ENCODE measurements at regions not wholly inside any gene's neighbourhood (a gene's known extent, or its start where the extent isn't known, plus 50 kb on each side); places are given as distances from the start of the nearest gene placed in this dataset.

DNA sequence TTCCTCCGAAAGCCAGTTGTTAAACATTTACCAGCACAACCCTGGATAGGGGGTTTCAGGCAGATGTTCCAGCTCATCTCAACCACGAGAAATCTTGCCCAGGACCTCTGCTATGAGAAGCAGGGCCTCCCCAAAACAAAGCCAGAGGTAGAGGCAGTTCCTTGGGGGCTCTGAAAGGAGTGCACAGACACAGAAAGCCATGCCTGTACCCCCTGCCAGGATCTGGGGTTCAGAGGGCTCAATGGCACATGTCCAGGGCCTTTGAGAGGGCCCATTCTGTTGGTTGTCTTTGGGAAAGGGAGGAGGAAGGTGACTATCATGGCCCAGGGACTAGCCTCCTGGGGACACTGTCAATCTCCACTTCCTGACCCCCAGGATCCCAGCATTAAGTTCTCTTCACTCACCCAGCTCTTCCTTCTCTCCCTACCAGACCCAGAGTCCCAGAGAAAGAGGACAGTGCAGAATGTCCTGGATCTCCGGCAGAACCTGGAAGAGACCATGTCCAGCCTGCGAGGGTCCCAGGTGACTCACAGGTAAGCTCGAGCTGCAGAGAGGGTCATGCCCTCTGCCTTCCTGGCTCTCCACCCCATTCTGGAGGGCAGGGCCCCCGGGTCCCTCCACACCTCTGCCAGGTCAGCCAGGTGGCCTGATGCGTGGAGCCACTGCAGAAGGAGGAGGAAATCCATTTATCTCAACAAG, 116.4 kb upstream of the IPO9 start:
- Histone ChIP-seq H3K23ac (ENCODE audit: low read length) (no peak overlapping the region), H4K91ac (ENCODE audit: low read depth, low read length) (peak overlapping the region; percentile 46)

DNA sequence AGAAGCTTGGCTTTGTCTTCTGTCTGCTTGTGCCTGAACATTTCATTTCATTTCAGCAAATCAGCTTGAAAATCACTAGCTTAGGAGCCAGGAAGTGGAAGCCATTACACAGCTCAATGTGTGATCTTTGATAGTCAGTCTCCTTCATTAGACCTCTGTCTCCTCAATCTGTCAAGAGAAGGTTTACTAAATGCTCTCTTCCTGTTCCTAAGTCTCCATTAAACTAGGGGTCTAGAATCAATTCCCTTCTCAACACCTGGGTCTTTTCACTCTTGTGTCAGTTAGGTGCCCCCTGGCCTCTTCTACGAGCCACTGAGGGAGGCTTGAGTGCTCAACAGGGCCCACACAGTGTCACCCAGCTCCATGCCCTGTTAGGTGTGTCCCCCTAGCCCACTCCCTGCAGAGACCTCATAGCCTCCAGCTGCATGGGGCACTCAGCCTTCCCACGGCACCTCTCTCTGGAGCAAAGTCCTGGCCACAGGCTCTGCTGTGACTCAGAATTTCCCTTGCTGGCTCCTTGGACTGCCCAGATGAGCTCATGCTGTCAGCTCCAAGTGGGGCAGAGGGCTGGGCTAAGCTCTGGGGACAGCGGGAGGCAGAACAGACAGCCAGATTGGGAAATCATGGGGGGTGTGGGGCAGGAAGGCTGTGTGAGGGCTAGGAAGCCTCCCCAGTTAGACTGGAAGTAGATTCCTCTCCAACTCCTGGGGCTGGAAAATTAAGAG, 115.7 kb upstream of the IPO9 start:
- no CpG with 5 or more reads among the region's 3 CpGs for WGBS (ENCODE audit: extremely low coverage, insufficient coverage, insufficient read length)
- DNase-seq, result peak; percentile 98

More for the DNA sequence above, 116.4 kb upstream of the IPO9 start:
- Histone ChIP-seq H3K18ac (ENCODE audit: low read length) (peak overlapping the region; percentile 50), H2BK120ac (ENCODE audit: insufficient read depth, low read length, poor library complexity) (peak overlapping the region; percentile 67), H2AK5ac (ENCODE audit: low read length) (peak overlapping the region; percentile 56), H3K79me2 (ENCODE audit: control insufficient read depth, insufficient read depth, low read length, poor library complexity) (no peaks in the 10 kb centered on the region), H3K4me3 (ENCODE audit: low read depth, low read length) (no peak overlapping the region), H3K79me1 (ENCODE audit: low read length) (peaks cover 13% of the 10 kb centered on the region), H3K9ac (ENCODE audit: low read length) (no peak overlapping the region), H2BK12ac (ENCODE audit: low read length) (peak overlapping the region; percentile 67), H2BK5ac (ENCODE audit: low read depth, low read length, poor library complexity) (peak overlapping the region; percentile 36), H3K4me1 (ENCODE audit: control insufficient read depth in 1 of 2, insufficient read depth in 2 of 2, low read length in 2 of 2) (peaks cover 26 to 32% of the 10 kb centered on the region in 2 experiments), H3K9me3 (ENCODE audit: insufficient read depth, low read depth, low read length) (peaks cover 3% of the 10 kb centered on the region), H3K27ac (ENCODE audit: low read depth, low read length) (peak overlapping the region; percentile 62), H2AFZ (ENCODE audit: insufficient read depth, low read length, poor library complexity) (peak overlapping the region; percentile 46), H3K4ac (ENCODE audit: low read depth, low read length) (no peak overlapping the region), H3K27me3 (ENCODE audit: insufficient read depth, low read length) (no peaks in the 10 kb centered on the region), H3K14ac (ENCODE audit: low read length) (peak overlapping the region; percentile 73), H4K8ac (ENCODE audit: low read depth, low read length) (no peak overlapping the region), H3K4me2 (ENCODE audit: low read length) (no peak overlapping the region), H3K36me3 (ENCODE audit: control insufficient read depth in 1 of 2, insufficient read depth in 2 of 2, low read length in 2 of 2) (peaks cover 22 to 32% of the 10 kb centered on the region in 2 experiments), H4K12ac (ENCODE audit: low read depth, low read length) (peak overlapping the region; percentile 14)
- WGBS (ENCODE audit: extremely low coverage, insufficient coverage, insufficient read length), result no CpG with 5 or more reads among the region's 7 CpGs
- no peak for DNase-seq

DNA sequence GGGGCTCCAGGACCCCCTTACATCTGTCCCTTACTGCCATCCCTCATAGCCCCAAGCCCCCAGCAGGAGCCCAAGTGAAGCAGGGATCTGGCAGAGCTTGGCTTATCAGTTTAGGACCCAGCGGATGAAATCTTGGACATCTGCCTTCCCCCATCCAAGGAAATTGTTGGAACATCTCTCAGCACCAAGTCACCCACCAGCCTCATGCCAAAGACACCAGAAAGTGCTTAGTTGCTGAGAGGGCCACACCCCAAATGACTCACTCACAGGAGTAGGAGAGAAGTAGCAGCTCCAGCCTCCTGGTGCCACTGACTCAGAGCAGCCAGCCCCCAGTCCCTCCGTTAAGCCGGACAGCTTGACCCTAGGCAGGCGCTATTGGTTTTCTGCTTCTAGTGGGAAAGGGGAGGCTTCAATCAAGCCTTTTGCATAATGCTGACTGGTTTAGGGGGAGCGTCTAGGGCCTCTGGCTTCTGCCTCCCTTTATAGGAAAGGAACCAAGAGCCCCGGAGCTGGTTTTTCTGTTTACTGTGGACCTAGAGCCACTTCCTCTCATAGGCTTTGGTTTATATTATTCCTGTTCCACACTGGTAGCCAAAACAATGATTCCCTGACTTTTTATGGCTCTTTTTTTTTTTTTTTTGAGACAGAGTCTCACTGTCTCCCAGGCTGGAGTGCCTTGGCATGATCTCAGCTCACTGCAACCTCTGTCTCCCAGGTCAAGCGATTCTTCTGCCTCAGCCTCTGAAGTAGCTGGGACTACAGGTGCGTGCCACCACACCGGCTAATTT, 114.2 kb upstream of the IPO9 start:
- no CpG with 5 or more reads among the region's 9 CpGs for WGBS (ENCODE audit: extremely low coverage, insufficient coverage, insufficient read length)
- H2BK120ac ChIP-seq (ENCODE audit: insufficient read depth, low read length, poor library complexity), result peak overlapping the region; percentile 55
- H2BK5ac ChIP-seq (ENCODE audit: low read depth, low read length, poor library complexity), result peak overlapping the region; percentile 49
- H3K4me3 ChIP-seq (ENCODE audit: low read depth, low read length), result no peak overlapping the region
- H3K79me2 ChIP-seq (ENCODE audit: control insufficient read depth, insufficient read depth, low read length, poor library complexity), result no peaks in the 10 kb centered on the region
- peaks cover 7% of the 10 kb centered on the region for H3K9me3 ChIP-seq (ENCODE audit: insufficient read depth, low read depth, low read length)
- H2BK12ac ChIP-seq (ENCODE audit: low read length), result peak overlapping the region; percentile 37
- peak overlapping the region; percentile 19 for H3K4ac ChIP-seq (ENCODE audit: low read depth, low read length)
- H3K23ac ChIP-seq (ENCODE audit: low read length), result no peak overlapping the region
- H3K36me3 ChIP-seq (ENCODE audit: control insufficient read depth in 1 of 2, insufficient read depth in 2 of 2, low read length in 2 of 2), result peaks cover 29 to 38% of the 10 kb centered on the region in 2 experiments
- no peak overlapping the region for H4K12ac ChIP-seq (ENCODE audit: low read depth, low read length)
- peak overlapping the region; percentile 66 for H3K14ac ChIP-seq (ENCODE audit: low read length)
- peak overlapping the region; percentile 11 for H3K4me2 ChIP-seq (ENCODE audit: low read length)
- no peak overlapping the region for H2AFZ ChIP-seq (ENCODE audit: insufficient read depth, low read length, poor library complexity)
- H2AK5ac ChIP-seq (ENCODE audit: low read length), result peak overlapping the region; percentile 59
- H3K9ac ChIP-seq (ENCODE audit: low read length), result no peak overlapping the region
- peak overlapping the region; percentile 60 for H4K8ac ChIP-seq (ENCODE audit: low read depth, low read length)
- peak overlapping the region; percentile 50 for H4K91ac ChIP-seq (ENCODE audit: low read depth, low read length)
- no peaks in the 10 kb centered on the region for H3K27me3 ChIP-seq (ENCODE audit: insufficient read depth, low read length)
- DNase-seq, result peak; percentile 97 to 98
- H3K79me1 ChIP-seq (ENCODE audit: low read length), result peaks cover 13% of the 10 kb centered on the region
- peaks cover 28 to 37% of the 10 kb centered on the region in 2 experiments for H3K4me1 ChIP-seq (ENCODE audit: control insufficient read depth in 1 of 2, insufficient read depth in 2 of 2, low read length in 2 of 2)
- peak overlapping the region; percentile 56 for H3K18ac ChIP-seq (ENCODE audit: low read length)
- peak overlapping the region; percentile 81 for H3K27ac ChIP-seq (ENCODE audit: low read depth, low read length)

More for the DNA sequence above, 115.7 kb upstream of the IPO9 start:
- H3K27me3 ChIP-seq (ENCODE audit: insufficient read depth, low read length), result no peaks in the 10 kb centered on the region
- no peak overlapping the region for H4K8ac ChIP-seq (ENCODE audit: low read depth, low read length)
- H2BK120ac ChIP-seq (ENCODE audit: insufficient read depth, low read length, poor library complexity), result peak overlapping the region; percentile 67
- peak overlapping the region; percentile 73 for H3K14ac ChIP-seq (ENCODE audit: low read length)
- H3K9me3 ChIP-seq (ENCODE audit: insufficient read depth, low read depth, low read length), result peaks cover 5% of the 10 kb centered on the region
- peak overlapping the region; percentile 67 for H2BK12ac ChIP-seq (ENCODE audit: low read length)
- H3K4me1 ChIP-seq (ENCODE audit: control insufficient read depth in 1 of 2, insufficient read depth in 2 of 2, low read length in 2 of 2), result peaks cover 26 to 32% of the 10 kb centered on the region in 2 experiments
- H3K4me3 ChIP-seq (ENCODE audit: low read depth, low read length), result peak overlapping the region; percentile 26
- H3K9ac ChIP-seq (ENCODE audit: low read length), result no peak overlapping the region
- peak overlapping the region; percentile 49 for H2BK5ac ChIP-seq (ENCODE audit: low read depth, low read length, poor library complexity)
- H3K79me1 ChIP-seq (ENCODE audit: low read length), result peaks cover 13% of the 10 kb centered on the region
- H3K36me3 ChIP-seq (ENCODE audit: control insufficient read depth in 1 of 2, insufficient read depth in 2 of 2, low read length in 2 of 2), result peaks cover 28 to 32% of the 10 kb centered on the region in 2 experiments
- H2AK5ac ChIP-seq (ENCODE audit: low read length), result no peak overlapping the region
- peak overlapping the region; percentile 81 for H3K27ac ChIP-seq (ENCODE audit: low read depth, low read length)
- H3K23ac ChIP-seq (ENCODE audit: low read length), result no peak overlapping the region
- peak overlapping the region; percentile 7 for H3K4me2 ChIP-seq (ENCODE audit: low read length)
- H2AFZ ChIP-seq (ENCODE audit: insufficient read depth, low read length, poor library complexity), result no peak overlapping the region
- H3K4ac ChIP-seq (ENCODE audit: low read depth, low read length), result no peak overlapping the region
- peak overlapping the region; percentile 49 for H4K91ac ChIP-seq (ENCODE audit: low read depth, low read length)
- H3K79me2 ChIP-seq (ENCODE audit: control insufficient read depth, insufficient read depth, low read length, poor library complexity), result no peaks in the 10 kb centered on the region
- peak overlapping the region; percentile 9 for H4K12ac ChIP-seq (ENCODE audit: low read depth, low read length)
- no peak overlapping the region for H3K18ac ChIP-seq (ENCODE audit: low read length)

DNA sequence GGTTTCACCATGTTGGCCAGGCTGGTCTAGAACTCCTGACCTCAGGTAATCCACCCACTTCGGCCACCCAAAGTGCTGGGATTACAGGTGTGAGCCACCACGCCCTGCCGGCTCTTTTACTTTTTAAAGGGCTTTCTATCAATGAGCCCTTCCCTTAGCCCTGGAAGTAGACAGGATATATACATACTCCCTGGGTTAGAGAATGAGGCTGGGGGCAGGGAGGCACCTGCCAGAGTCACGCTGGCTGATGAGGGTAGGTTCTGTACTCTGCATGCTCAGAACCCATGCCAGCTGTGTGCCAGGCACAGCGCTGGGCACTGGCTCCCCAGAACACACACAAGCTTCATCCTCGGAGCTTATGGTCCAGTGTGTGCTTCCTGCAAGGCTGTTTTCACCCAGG, 113.6 kb upstream of the IPO9 start:
- Histone ChIP-seq H3K23ac (ENCODE audit: low read length) (no peak overlapping the region), H2BK120ac (ENCODE audit: insufficient read depth, low read length, poor library complexity) (peak overlapping the region; percentile 11), H3K79me2 (ENCODE audit: control insufficient read depth, insufficient read depth, low read length, poor library complexity) (no peaks in the 10 kb centered on the region), H3K4me1 (ENCODE audit: control insufficient read depth in 1 of 2, insufficient read depth in 2 of 2, low read length in 2 of 2) (peaks cover 31 to 43% of the 10 kb centered on the region in 2 experiments), H4K12ac (ENCODE audit: low read depth, low read length) (no peak overlapping the region), H3K4ac (ENCODE audit: low read depth, low read length) (no peak overlapping the region), H3K9me3 (ENCODE audit: insufficient read depth, low read depth, low read length) (peaks cover 7% of the 10 kb centered on the region), H4K8ac (ENCODE audit: low read depth, low read length) (peak overlapping the region; percentile 9), H4K91ac (ENCODE audit: low read depth, low read length) (peak overlapping the region; percentile 53), H3K27ac (ENCODE audit: low read depth, low read length) (no peak overlapping the region), H3K14ac (ENCODE audit: low read length) (no peak overlapping the region), H3K79me1 (ENCODE audit: low read length) (peaks cover 13% of the 10 kb centered on the region), H2BK5ac (ENCODE audit: low read depth, low read length, poor library complexity) (no peak overlapping the region), H3K36me3 (ENCODE audit: control insufficient read depth in 1 of 2, insufficient read depth in 2 of 2, low read length in 2 of 2) (peaks cover 29 to 38% of the 10 kb centered on the region in 2 experiments), H3K9ac (ENCODE audit: low read length) (no peak overlapping the region), H3K27me3 (ENCODE audit: insufficient read depth, low read length) (no peaks in the 10 kb centered on the region), H2BK12ac (ENCODE audit: low read length) (peak overlapping the region; percentile 64), H3K4me2 (ENCODE audit: low read length) (no peak overlapping the region), H2AK5ac (ENCODE audit: low read length) (peak overlapping the region; percentile 81), H3K4me3 (ENCODE audit: low read depth, low read length) (no peak overlapping the region), H3K18ac (ENCODE audit: low read length) (peak overlapping the region; percentile 47), H2AFZ (ENCODE audit: insufficient read depth, low read length, poor library complexity) (peak overlapping the region; percentile 30)
- DNase-seq, result no peak
- WGBS (ENCODE audit: extremely low coverage, insufficient coverage, insufficient read length), result no CpG with 5 or more reads among the region's 6 CpGs
